ENCODE measurements at regions not wholly inside any gene's neighbourhood (a gene's known extent, or its start where the extent isn't known, plus 50 kb on each side); places are given as distances from the start of the nearest gene placed in this dataset.

DNA sequence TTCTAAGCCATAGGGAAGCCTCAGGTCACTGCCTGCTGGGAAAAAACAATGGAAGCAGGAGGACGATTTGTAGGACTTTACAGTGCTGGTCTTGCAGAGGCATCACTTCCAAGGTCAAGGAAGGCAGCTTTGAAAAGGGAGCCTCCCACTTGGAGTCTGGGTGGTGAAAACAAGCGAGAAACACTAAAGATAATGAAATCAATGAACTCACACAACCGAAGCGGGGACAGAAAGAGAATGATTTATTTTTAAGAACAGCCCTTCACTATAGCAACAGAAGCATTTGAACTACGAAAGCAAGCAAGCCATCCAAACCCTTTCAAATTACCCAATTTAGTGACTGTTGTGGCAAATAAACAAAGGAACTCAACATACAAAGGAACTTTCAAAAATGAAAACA lies 227.5 kb downstream of the THBS2 start:
- Histone ChIP-seq H3K27ac (ENCODE audit: low read depth, low read length, severe bottlenecking) (no peak overlapping the region), H3K4me3 (ENCODE audit: extremely low read depth, insufficient read depth, low read length, poor library complexity, severe bottlenecking) (no peak overlapping the region), H3K36me3 (ENCODE audit: control insufficient read depth, insufficient read depth, low read length) (no peaks in the 10 kb centered on the region), H3K9me3 (ENCODE audit: control insufficient read depth, low read length) (no peaks in the 10 kb centered on the region), H3K4me1 (ENCODE audit: control insufficient read depth, insufficient read depth, low read length, poor library complexity, severe bottlenecking) (no peaks in the 10 kb centered on the region)
- 75 to 86% methylated on average over 1 of the region's 5 CpGs for WGBS, 2 experiments (ENCODE audit: insufficient coverage in 2 of 2)

DNA sequence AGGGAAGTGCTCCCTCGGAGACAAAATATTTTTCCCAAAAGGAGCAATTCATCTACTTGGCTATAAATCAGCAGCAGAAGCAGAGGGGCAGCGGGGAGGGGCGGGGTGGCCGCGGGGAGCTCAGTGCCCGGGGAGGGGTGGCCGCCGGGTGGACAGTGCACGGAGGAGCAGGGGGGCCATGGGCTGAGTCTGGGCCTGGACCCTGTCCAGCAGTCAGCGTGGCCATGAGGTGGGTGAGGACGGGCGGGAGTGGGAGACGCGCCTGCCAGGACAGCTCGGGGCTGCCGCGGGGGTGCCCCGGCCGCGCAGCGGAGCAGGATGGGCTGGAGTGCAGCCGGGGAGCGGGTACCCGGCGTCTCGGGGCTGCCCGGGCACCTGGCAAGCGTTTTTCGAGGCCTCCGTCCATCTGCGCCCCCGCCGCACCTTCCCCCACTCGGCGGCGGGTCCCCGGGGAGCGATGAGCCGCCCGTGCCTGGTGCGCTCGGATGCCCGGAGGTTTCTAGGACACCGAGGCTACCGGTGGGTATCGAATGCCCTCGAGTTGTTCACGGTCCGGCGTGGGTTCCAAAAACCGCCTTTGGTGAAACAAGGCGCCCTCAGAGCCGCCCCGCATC lies 229.5 kb downstream of the THBS2 start:
- no peak overlapping the region for H3K27ac ChIP-seq (ENCODE audit: low read depth, low read length, severe bottlenecking)
- H3K36me3 ChIP-seq (ENCODE audit: control insufficient read depth, insufficient read depth, low read length) = no peaks in the 10 kb centered on the region
- H3K9me3 ChIP-seq (ENCODE audit: control insufficient read depth, low read length) = no peaks in the 10 kb centered on the region
- 93 to 95% methylated on average over 49 to 54 of the region's 54 CpGs for WGBS, 2 experiments (ENCODE audit: insufficient coverage in 2 of 2)
- H3K4me3 ChIP-seq (ENCODE audit: extremely low read depth, insufficient read depth, low read length, poor library complexity, severe bottlenecking) = no peak overlapping the region
- H3K4me1 ChIP-seq (ENCODE audit: control insufficient read depth, insufficient read depth, low read length, poor library complexity, severe bottlenecking) = no peaks in the 10 kb centered on the region

DNA sequence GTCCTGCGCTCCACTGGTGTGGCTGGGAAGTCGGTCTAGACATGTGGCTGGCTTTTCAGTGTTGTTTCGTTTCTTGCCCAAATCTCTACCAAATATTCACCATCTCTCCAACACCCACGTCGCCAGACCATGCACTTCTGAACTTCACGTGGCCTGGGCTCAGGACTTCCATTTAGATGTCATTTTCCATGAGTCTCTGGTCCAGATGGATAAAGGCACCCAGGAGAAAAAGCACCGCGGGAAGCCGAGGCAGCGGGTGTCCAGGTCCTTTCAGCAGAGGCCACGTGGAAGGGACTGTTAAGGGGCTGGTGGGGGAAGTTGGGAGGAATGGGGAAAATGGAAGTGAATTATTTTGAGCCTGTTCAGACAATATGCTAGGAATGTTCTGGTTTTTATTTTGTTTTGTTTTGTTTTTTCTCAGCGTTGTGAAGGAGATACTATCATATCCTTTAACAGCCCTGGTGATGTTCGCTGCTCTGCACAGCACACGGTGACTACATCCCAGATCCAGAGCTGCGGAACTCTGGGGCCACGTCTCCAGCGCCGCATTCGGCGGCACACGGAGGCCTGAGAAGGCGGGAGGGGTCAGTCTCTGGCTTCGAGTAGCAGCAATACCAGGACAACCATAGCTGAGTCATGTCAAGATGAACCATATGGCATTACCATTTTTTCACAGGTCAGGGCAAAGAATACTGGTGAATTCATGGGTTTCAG lies 230.3 kb downstream of the THBS2 start:
- Histone ChIP-seq H3K27ac (ENCODE audit: low read depth, low read length, severe bottlenecking) (no peak overlapping the region), H3K9me3 (ENCODE audit: control insufficient read depth, low read length) (no peaks in the 10 kb centered on the region), H3K4me1 (ENCODE audit: control insufficient read depth, insufficient read depth, low read length, poor library complexity, severe bottlenecking) (no peaks in the 10 kb centered on the region), H3K4me3 (ENCODE audit: extremely low read depth, insufficient read depth, low read length, poor library complexity, severe bottlenecking) (no peak overlapping the region), H3K36me3 (ENCODE audit: control insufficient read depth, insufficient read depth, low read length) (no peaks in the 10 kb centered on the region)
- WGBS, 2 experiments (ENCODE audit: insufficient coverage in 2 of 2) = 91 to 94% methylated on average over 20 to 22 of the region's 23 CpGs

DNA sequence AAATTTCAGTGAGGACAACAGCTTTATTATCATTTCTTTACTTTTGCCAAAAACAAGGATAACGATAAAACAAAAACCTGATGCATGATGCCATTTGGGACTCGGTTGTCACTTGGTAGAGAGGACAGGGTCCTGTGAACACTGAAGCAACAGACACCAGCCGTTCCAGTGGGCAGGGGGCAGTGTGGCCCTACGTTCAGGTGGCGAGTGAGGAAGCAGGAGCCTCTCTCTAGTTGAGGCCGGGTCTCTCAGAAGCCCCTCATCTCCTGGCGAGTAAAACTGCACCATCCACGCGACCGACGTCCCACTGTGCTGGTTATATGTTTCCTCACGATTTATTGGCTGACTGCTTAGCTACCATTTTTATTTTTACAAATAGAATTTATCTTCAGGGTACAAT lies 231.6 kb downstream of the THBS2 start:
- 76 to 82% methylated on average over 11 to 12 of the region's 12 CpGs for WGBS, 2 experiments (ENCODE audit: insufficient coverage in 2 of 2)
- H3K36me3 ChIP-seq (ENCODE audit: control insufficient read depth, insufficient read depth, low read length) = no peaks in the 10 kb centered on the region
- H3K4me3 ChIP-seq (ENCODE audit: extremely low read depth, insufficient read depth, low read length, poor library complexity, severe bottlenecking) = no peak overlapping the region
- no peaks in the 10 kb centered on the region for H3K9me3 ChIP-seq (ENCODE audit: control insufficient read depth, low read length)
- no peaks in the 10 kb centered on the region for H3K4me1 ChIP-seq (ENCODE audit: control insufficient read depth, insufficient read depth, low read length, poor library complexity, severe bottlenecking)
- H3K27ac ChIP-seq (ENCODE audit: low read depth, low read length, severe bottlenecking) = no peak overlapping the region

DNA sequence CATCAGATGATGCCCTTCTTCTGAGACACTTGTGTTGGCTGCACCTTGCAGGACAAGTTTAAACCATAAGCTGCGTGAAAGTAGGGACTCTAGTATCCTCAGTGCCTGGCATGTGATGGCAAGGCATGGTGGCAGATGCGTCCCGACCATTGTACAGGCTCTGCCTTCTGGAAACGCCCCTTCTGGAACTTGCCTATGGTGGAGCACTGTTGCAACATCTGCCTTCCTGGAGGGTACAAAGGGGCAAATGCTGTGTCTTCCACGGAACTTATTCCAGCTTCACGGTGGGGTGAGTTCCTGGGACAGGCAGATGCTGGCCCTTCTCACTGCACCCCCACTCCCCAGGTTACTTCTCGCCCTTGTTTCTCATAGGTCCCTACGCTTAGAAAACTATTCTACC lies 232.8 kb downstream of the THBS2 start:
- Histone ChIP-seq H3K27ac (ENCODE audit: low read depth, low read length, severe bottlenecking) (no peak overlapping the region), H3K4me1 (ENCODE audit: control insufficient read depth, insufficient read depth, low read length, poor library complexity, severe bottlenecking) (no peaks in the 10 kb centered on the region), H3K4me3 (ENCODE audit: extremely low read depth, insufficient read depth, low read length, poor library complexity, severe bottlenecking) (no peak overlapping the region), H3K36me3 (ENCODE audit: control insufficient read depth, insufficient read depth, low read length) (no peaks in the 10 kb centered on the region), H3K9me3 (ENCODE audit: control insufficient read depth, low read length) (no peaks in the 10 kb centered on the region)
- 92% methylated on average over 6 to 8 of the region's 8 CpGs for WGBS, 2 experiments (ENCODE audit: insufficient coverage in 2 of 2)

DNA sequence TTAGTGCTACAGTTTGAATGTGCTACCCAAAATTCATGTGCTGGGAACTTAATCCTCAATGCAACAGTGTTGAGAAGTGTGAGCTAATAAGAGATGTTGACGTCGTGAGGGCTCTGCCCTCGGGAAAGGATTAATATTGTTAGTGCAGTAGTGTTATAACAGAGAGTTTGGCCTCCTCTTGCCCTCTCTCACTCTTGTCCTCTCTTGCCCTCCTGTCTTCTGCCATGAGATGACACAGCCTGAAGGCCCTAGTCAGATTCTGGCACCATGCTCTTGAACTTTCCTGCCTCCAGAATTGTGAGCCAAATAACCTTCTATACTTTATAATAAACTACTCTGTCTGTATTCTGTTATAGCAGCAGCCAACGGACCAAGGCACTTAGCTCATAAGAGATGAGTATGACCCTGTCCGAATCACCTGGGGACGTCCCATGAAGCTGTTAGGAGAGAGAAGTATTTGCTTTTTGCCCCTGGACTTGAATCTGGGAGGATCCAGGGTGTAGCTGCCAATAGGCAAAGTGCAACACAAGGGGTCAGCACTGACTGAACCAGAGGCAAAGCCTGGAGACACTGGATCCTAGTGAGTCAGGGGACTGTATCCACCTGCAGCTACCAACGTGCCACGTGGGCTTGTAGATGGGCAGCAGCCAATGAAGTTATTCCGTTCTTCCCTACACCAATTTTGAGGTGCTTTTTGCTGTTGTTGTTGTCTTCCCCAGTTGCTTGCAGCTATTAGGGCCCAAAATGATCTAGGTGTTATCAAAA lies 233.7 kb downstream of the THBS2 start:
- no peak overlapping the region for H3K27ac ChIP-seq (ENCODE audit: low read depth, low read length, severe bottlenecking)
- WGBS, 2 experiments (ENCODE audit: insufficient coverage in 2 of 2) = 80 to 86% methylated on average over 6 to 9 of the region's 9 CpGs
- H3K36me3 ChIP-seq (ENCODE audit: control insufficient read depth, insufficient read depth, low read length) = no peaks in the 10 kb centered on the region
- no peaks in the 10 kb centered on the region for H3K9me3 ChIP-seq (ENCODE audit: control insufficient read depth, low read length)
- H3K4me1 ChIP-seq (ENCODE audit: control insufficient read depth, insufficient read depth, low read length, poor library complexity, severe bottlenecking) = no peaks in the 10 kb centered on the region
- H3K4me3 ChIP-seq (ENCODE audit: extremely low read depth, insufficient read depth, low read length, poor library complexity, severe bottlenecking) = no peak overlapping the region

DNA sequence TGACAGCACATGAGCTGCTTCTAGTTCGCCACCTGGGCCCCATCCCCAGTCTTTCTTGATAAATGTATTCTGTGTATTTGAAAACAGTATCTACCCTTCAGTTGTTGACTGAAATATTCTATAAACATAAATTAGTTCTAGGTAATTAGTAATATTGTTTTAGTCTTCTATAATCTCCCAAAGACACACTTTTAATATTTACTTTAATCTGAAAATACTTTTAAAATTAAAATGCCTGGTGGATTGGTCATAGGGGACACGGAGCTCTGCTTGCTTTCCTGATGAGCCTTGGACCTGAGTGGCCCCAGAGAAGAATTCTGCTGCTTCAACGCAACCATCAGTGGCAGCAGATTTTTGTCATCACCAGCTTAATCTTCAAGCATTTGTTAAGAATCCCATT lies 234.5 kb downstream of the THBS2 start:
- 92% methylated on average over 2 of the region's 3 CpGs; no CpG with 5 or more reads in 1 of the 2 experiments for WGBS, 2 experiments (ENCODE audit: insufficient coverage in 2 of 2)
- no peak overlapping the region for H3K27ac ChIP-seq (ENCODE audit: low read depth, low read length, severe bottlenecking)
- no peaks in the 10 kb centered on the region for H3K36me3 ChIP-seq (ENCODE audit: control insufficient read depth, insufficient read depth, low read length)
- H3K9me3 ChIP-seq (ENCODE audit: control insufficient read depth, low read length) = no peaks in the 10 kb centered on the region
- no peak overlapping the region for H3K4me3 ChIP-seq (ENCODE audit: extremely low read depth, insufficient read depth, low read length, poor library complexity, severe bottlenecking)
- no peaks in the 10 kb centered on the region for H3K4me1 ChIP-seq (ENCODE audit: control insufficient read depth, insufficient read depth, low read length, poor library complexity, severe bottlenecking)

DNA sequence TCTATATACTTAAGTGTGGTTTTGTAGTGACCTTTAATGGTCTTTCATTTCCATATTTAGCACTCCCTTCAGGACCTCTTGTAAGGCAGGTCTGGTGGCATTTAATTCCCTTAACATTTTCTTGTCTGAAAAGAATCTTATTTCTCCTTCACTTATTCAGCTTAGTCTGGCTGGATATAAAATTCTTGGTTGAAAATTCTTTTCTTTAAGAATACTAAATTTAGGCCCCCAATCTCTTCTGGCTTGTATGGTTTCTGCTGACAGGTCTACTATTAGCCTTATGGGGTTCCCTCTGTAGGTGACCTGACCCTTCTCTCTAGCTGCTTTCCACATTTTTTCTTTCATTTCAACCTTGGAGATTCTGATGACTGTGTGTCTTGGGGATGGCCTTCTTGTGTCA lies 236.9 kb downstream of the THBS2 start:
- H3K9me3 ChIP-seq (ENCODE audit: control insufficient read depth, low read length) = no peaks in the 10 kb centered on the region
- H3K4me1 ChIP-seq (ENCODE audit: control insufficient read depth, insufficient read depth, low read length, poor library complexity, severe bottlenecking) = no peaks in the 10 kb centered on the region
- no peak overlapping the region for H3K27ac ChIP-seq (ENCODE audit: low read depth, low read length, severe bottlenecking)
- no peak overlapping the region for H3K4me3 ChIP-seq (ENCODE audit: extremely low read depth, insufficient read depth, low read length, poor library complexity, severe bottlenecking)
- H3K36me3 ChIP-seq (ENCODE audit: control insufficient read depth, insufficient read depth, low read length) = no peaks in the 10 kb centered on the region

DNA sequence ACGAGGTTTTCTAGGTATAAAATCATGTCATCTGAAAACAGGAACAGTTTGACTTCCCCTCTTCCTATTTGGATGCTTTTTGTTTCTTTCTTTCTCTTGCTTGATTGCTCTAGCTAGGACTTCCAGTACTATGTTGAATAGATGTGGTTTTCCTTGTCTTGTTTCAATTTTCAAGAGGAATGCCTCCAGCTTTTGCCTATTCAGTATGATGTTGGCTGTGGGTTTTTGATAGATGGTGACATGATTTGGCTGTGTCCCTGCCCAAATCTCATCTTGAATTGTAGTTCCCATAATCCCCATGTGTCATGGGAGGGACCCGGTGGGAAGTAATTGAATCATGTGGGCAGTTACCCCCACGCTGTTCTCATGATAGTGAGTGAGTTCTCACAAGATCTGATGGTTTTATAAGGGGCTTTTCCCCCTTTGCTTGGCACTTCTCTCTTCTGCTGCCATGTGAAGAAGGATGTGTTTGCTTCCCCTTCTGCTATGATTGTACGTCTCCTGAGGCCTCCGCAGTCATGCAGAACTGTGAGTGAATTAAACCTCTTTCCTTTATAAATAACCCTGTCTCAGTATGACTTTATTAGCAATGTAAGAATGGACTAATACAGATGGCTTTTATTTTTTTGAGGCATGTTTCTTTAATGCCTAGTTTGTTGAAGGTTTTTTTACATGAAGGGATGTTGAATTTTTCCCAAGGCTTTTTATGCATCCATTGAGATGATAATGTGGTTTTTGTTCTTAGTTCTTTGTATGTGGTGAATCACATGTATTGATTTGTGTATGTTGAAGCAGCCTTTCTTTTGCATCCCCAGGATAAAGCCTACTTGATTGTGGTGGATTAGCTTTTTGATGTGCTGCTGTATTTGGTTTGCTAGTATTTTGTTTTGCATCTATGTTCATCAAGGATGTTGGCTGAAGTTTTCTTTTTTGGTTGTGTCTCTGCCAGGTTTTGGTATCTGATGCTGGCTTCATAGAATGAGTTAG lies 239.1 kb downstream of the THBS2 start:
- 93 to 100% methylated on average over 1 to 3 of the region's 5 CpGs for WGBS, 2 experiments (ENCODE audit: insufficient coverage in 2 of 2)
- H3K4me3 ChIP-seq (ENCODE audit: extremely low read depth, insufficient read depth, low read length, poor library complexity, severe bottlenecking) = no peak overlapping the region
- no peaks in the 10 kb centered on the region for H3K9me3 ChIP-seq (ENCODE audit: control insufficient read depth, low read length)
- no peak overlapping the region for H3K27ac ChIP-seq (ENCODE audit: low read depth, low read length, severe bottlenecking)
- H3K36me3 ChIP-seq (ENCODE audit: control insufficient read depth, insufficient read depth, low read length) = no peaks in the 10 kb centered on the region
- H3K4me1 ChIP-seq (ENCODE audit: control insufficient read depth, insufficient read depth, low read length, poor library complexity, severe bottlenecking) = no peaks in the 10 kb centered on the region

DNA sequence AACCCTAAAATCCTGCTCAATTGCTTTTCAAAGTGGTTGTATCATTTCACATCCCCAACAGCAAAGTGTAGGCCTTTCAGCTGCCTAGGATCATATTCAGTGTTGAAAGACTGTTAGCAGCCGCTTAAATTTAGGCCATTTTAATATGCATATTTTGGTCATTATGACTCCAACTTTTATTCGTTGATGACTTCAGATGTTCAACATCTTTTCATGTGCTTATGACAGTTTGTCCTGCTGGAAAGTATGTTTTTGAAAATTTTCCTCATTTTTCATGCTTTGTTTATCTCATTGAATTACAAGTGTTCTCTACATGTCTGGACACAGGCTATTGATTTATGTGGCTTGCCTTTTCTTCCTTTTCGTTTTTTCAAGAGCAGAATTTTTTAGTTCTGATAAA lies 244.0 kb downstream of the THBS2 start:
- Histone ChIP-seq H3K4me3 (ENCODE audit: extremely low read depth, insufficient read depth, low read length, poor library complexity, severe bottlenecking) (no peak overlapping the region), H3K36me3 (ENCODE audit: control insufficient read depth, insufficient read depth, low read length) (no peaks in the 10 kb centered on the region), H3K4me1 (ENCODE audit: control insufficient read depth, insufficient read depth, low read length, poor library complexity, severe bottlenecking) (no peaks in the 10 kb centered on the region), H3K27ac (ENCODE audit: low read depth, low read length, severe bottlenecking) (no peak overlapping the region), H3K9me3 (ENCODE audit: control insufficient read depth, low read length) (no peaks in the 10 kb centered on the region)
- WGBS, 2 experiments (ENCODE audit: insufficient coverage in 2 of 2) = 67 to 93% methylated on average over 1 to 3 of the region's 3 CpGs

All from mesodermal cell (in vitro differentiated cells).